ENCODE measurements at regions not wholly inside any gene's neighbourhood (a gene's known extent, or its start where the extent isn't known, plus 50 kb on each side); places are given as distances from the start of the nearest gene placed in this dataset.

DNA sequence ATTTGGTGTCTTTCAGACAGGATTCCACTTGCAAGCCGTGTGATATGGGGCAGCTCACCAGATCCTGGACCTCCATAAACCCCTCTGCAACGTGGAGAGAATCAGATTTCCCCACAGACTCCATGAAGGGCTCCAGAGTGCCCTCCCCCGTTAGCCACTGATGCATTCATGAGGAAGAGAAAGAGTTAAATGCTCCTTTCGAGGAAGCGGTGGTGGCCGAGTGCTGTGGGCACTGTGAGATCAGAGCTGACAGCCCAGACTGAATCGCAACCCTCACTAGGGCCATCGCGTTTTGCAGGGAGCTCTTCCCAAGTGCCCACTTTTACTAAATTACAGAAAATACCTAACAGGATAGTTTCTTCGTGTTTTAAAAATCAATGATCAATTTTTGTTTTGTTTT, 226.3 kb upstream of the ZNF32 start:
- TF ChIP-seq, protein P1, sequence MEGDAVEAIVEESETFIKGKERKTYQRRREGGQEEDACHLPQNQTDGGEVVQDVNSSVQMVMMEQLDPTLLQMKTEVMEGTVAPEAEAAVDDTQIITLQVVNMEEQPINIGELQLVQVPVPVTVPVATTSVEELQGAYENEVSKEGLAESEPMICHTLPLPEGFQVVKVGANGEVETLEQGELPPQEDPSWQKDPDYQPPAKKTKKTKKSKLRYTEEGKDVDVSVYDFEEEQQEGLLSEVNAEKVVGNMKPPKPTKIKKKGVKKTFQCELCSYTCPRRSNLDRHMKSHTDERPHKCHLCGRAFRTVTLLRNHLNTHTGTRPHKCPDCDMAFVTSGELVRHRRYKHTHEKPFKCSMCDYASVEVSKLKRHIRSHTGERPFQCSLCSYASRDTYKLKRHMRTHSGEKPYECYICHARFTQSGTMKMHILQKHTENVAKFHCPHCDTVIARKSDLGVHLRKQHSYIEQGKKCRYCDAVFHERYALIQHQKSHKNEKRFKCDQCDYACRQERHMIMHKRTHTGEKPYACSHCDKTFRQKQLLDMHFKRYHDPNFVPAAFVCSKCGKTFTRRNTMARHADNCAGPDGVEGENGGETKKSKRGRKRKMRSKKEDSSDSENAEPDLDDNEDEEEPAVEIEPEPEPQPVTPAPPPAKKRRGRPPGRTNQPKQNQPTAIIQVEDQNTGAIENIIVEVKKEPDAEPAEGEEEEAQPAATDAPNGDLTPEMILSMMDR (conservative IDR thresholded peaks at IDR 0.05; ENCODE audit: low read depth) = no peak
- ChIA-PET POLR2A (ENCODE audit: low non-redundant PET) (no interaction called here), CTCF (no interaction called here)
- DNase-seq (ENCODE audit: low spot score) = no peak
- no peak overlapping the region for H3K27ac ChIP-seq

GRCh38 chr10:43873717-43874116, 225.0 kb upstream of the ZNF32 start:
- POLR2A ChIA-PET (ENCODE audit: low non-redundant PET) = no interaction called here
- CTCF ChIA-PET = no interaction called here
- no peak for DNase-seq (ENCODE audit: low spot score)
- no peak overlapping the region for H3K27ac ChIP-seq
- TF ChIP-seq, protein P1 (conservative IDR thresholded peaks at IDR 0.05; ENCODE audit: low read depth) = no peak

- no peak overlapping the region for H3K27ac ChIP-seq
- ChIA-PET POLR2A (ENCODE audit: low non-redundant PET) (no interaction called here), CTCF (no interaction called here)
- TF ChIP-seq, protein P1 (conservative IDR thresholded peaks at IDR 0.05; ENCODE audit: low read depth) = no peak
- no peak for DNase-seq (ENCODE audit: low spot score)
These were observed 224.0 kb upstream of the ZNF32 start for GRCh38 chr10:43872644-43873043.

GRCh38 chr10:43871545-43871944, 222.9 kb upstream of the ZNF32 start:
- ChIA-PET CTCF (no interaction called here), POLR2A (ENCODE audit: low non-redundant PET) (no interaction called here)
- H3K27ac ChIP-seq = no peak overlapping the region

DNA sequence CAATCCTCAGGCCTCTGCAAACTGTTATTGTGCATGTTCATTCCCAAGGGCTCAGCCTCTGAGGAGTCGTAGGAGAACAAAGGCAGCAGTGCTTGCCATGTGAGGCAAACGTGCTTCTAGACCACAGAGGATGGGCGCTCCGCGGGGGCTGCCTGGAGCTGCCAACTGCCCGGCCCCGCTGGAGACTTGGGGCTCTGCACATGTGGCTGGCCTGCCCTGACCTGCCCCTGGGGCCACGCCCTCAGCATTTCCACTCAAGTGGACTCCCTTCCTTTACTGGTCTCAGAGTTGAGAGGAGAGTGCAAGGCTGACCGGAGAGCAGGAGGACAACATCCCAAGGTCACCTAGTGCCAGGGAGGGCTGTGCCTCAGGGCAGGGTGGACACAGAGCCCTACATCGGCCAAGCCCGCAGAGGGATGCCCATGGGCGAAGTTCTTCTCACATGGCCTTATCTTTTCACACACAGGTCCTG, 222.3 kb upstream of the ZNF32 start:
- POLR2A ChIA-PET (ENCODE audit: low non-redundant PET) = no interaction called here
- CTCF ChIA-PET = no interaction called here
- no peak overlapping the region for H3K27ac ChIP-seq
- no peak for DNase-seq (ENCODE audit: low spot score)
- TF ChIP-seq, protein P1 (conservative IDR thresholded peaks at IDR 0.05; ENCODE audit: low read depth) = no peak

More at GRCh38 chr10:43871545-43871944, 222.9 kb upstream of the ZNF32 start:
- TF ChIP-seq, protein P1 (conservative IDR thresholded peaks at IDR 0.05; ENCODE audit: low read depth) = no peak
- DNase-seq (ENCODE audit: low spot score) = no peak

- H3K27ac ChIP-seq = no peak overlapping the region
These were observed 221.1 kb upstream of the ZNF32 start for GRCh38 chr10:43869669-43870322.

More at GRCh38 chr10:43869669-43870322, 221.1 kb upstream of the ZNF32 start:
- DNase-seq (ENCODE audit: low spot score) = no peak
- ChIA-PET POLR2A (ENCODE audit: low non-redundant PET) (no interaction called here), CTCF (no interaction called here)
- TF ChIP-seq, protein P1 (conservative IDR thresholded peaks at IDR 0.05; ENCODE audit: low read depth) = no peak
